Type B pancreatic cell (in vitro differentiated cells): ENCODE measurements at regions not wholly inside any gene's neighbourhood (a gene's known extent, or its start where the extent isn't known, plus 50 kb on each side); places are given as distances from the start of the nearest gene placed in this dataset.

Source experiments
- DNase-seq: peaks from one replicate; pipeline ENCODE4 v3.0.0; 2021; ENCODE audit warnings: mixed read lengths; ENCODE audit not compliant: unreplicated experiment; ENCODE audit errors: extremely low spot score
- H3K27ac Mint-ChIP-seq: 2 replicates; pipeline ENCODE4 v1.8.0; 2021; ENCODE audit warnings: mild to moderate bottlenecking, mixed read lengths
- H3K27me3 Mint-ChIP-seq: 2 replicates; pipeline ENCODE4 v1.8.0; 2021; ENCODE audit warnings: mixed read lengths
- H3K36me3 Mint-ChIP-seq: 2 replicates; pipeline ENCODE4 v1.8.0; 2021; ENCODE audit warnings: mixed read lengths
- H3K4me1 Mint-ChIP-seq: one replicate; pipeline ENCODE4 v1.8.0; 2021; ENCODE audit warnings: mixed read lengths; ENCODE audit not compliant: unreplicated experiment
- H3K4me3 Mint-ChIP-seq: 2 replicates; pipeline ENCODE4 v1.8.0; 2021; ENCODE audit warnings: mild to moderate bottlenecking, mixed read lengths
- H3K9me3 Mint-ChIP-seq: 2 replicates; pipeline ENCODE4 v1.8.0; 2021; ENCODE audit warnings: mixed read lengths
- CTCF ChIP-seq: fragments of 200-600 bp; sonication (generic); conservative IDR thresholded peaks from 2 replicates; pipeline ENCODE4 v1.5.0; 2021; ENCODE audit warnings: antibody characterized with exemption, mild to moderate bottlenecking

GRCh38 chr18:46297124-46297523 lies 192.9 kb downstream of the HAUS1 start:
- Mint-ChIP-seq H3K9me3 (no peaks in the 10 kb centered on the region), H3K27ac (no peak overlapping the region), H3K36me3 (no peaks in the 10 kb centered on the region), H3K4me3 (no peak overlapping the region), H3K4me1 (peaks cover 19% of the 10 kb centered on the region), H3K27me3 (peaks cover 5% of the 10 kb centered on the region)
- no peak for TF ChIP-seq CTCF
- DNase-seq, result no peak

- DNase-seq, result no peak
- peaks cover 8% of the 10 kb centered on the region for H3K27me3 Mint-ChIP-seq
These were observed 193.4 kb downstream of the HAUS1 start for GRCh38 chr18:46297621-46298020.

DNA sequence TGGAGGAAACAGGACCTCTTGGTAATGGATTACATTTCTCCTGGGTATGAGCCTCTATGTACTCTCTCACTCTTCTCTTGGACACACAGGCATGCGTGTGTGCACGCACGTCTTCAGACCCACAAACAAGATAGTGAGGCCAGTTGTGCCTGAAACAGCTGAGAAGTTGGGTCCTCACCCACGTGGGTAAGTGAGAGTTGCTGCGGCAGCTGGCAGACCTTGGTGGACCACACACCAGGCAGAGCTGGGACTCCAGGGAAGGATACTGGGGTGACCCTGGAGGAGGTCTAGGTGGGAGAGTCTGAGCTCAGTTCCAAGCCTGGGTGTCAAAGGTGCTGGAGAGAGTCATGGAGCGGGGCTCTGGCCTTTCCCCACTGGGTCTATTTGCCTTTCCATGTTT lies 194.3 kb downstream of the HAUS1 start:
- Mint-ChIP-seq H3K27me3 (peaks cover 11% of the 10 kb centered on the region), H3K9me3 (peaks cover 5% of the 10 kb centered on the region), H3K4me3 (no peak overlapping the region), H3K27ac (no peak overlapping the region), H3K4me1 (peaks cover 19% of the 10 kb centered on the region), H3K36me3 (no peaks in the 10 kb centered on the region)
- no peak for TF ChIP-seq CTCF
- DNase-seq, result no peak

More at GRCh38 chr18:46297621-46298020, 193.4 kb downstream of the HAUS1 start:
- H3K27ac Mint-ChIP-seq, result no peak overlapping the region
- TF ChIP-seq CTCF, result no peak
- H3K9me3 Mint-ChIP-seq, result peaks cover 3% of the 10 kb centered on the region
- no peak overlapping the region for H3K4me3 Mint-ChIP-seq
- H3K36me3 Mint-ChIP-seq, result no peaks in the 10 kb centered on the region
- peaks cover 21% of the 10 kb centered on the region for H3K4me1 Mint-ChIP-seq

- H3K4me3 Mint-ChIP-seq, result no peak overlapping the region
- H3K9me3 Mint-ChIP-seq, result peaks cover 5% of the 10 kb centered on the region
- H3K27me3 Mint-ChIP-seq, result peaks cover 11% of the 10 kb centered on the region
- TF ChIP-seq CTCF, result no peak
- peaks cover 15% of the 10 kb centered on the region for H3K4me1 Mint-ChIP-seq
- DNase-seq, result no peak
- no peaks in the 10 kb centered on the region for H3K36me3 Mint-ChIP-seq
- H3K27ac Mint-ChIP-seq, result no peak overlapping the region
These were observed 195.4 kb downstream of the HAUS1 start for GRCh38 chr18:46299465-46300008.

- Mint-ChIP-seq H3K9me3 (peaks cover 5% of the 10 kb centered on the region), H3K27me3 (peaks cover 11% of the 10 kb centered on the region), H3K27ac (no peak overlapping the region), H3K4me3 (no peak overlapping the region), H3K4me1 (peaks cover 7% of the 10 kb centered on the region), H3K36me3 (no peaks in the 10 kb centered on the region)
- no peak for TF ChIP-seq CTCF
- no peak for DNase-seq
These were observed 196.9 kb downstream of the HAUS1 start for GRCh38 chr18:46301081-46301480.

- Mint-ChIP-seq H3K36me3 (no peaks in the 10 kb centered on the region), H3K4me3 (no peak overlapping the region), H3K27me3 (peaks cover 11% of the 10 kb centered on the region), H3K27ac (no peak overlapping the region), H3K4me1 (peaks cover 7% of the 10 kb centered on the region), H3K9me3 (peaks cover 9% of the 10 kb centered on the region)
- DNase-seq, result no peak
- TF ChIP-seq CTCF, result no peak
These were observed 197.4 kb downstream of the HAUS1 start for GRCh38 chr18:46301571-46301970.
